A673 (cell line): ENCODE measurements at regions not wholly inside any gene's neighbourhood (a gene's known extent, or its start where the extent isn't known, plus 50 kb on each side); places are given as distances from the start of the nearest gene placed in this dataset.

Experiments
- BruUV-seq: library from RNA; stranded (reverse); fragments of 400-500 nt; replicated peaks from 2 replicates; lab custom pipeline; 2021; lab: Mats Ljungman, UMichigan
- CTCF ChIA-PET: fragments of 300-600 bp; sonication (Branson Sonifier 250); formaldehyde crosslinking; loops from one replicate; lab custom pipeline; 2022; ENCODE audit warnings: antibody characterized with exemption; lab: Charles Lee
- POLR2A ChIA-PET: fragments of 300-600 bp; sonication (Branson Sonifier 250); formaldehyde crosslinking; loops from one replicate; lab custom pipeline; 2022; ENCODE audit warnings: antibody characterized with exemption; ENCODE audit not compliant: low non-redundant PET; lab: Charles Lee
- DNase-seq: peaks from one replicate; pipeline ENCODE4 v3.0.0-alpha.2; 2015; ENCODE audit warnings: low spot score
- H3K27ac ChIP-seq: fragments of 200-600 bp; sonication (generic); 2 replicates; pipeline ENCODE4 v1.5.1; 2016; ENCODE audit warnings: mixed run types, low read depth, mild to moderate bottlenecking, mixed read lengths, antibody characterized with exemption, low read length; ENCODE audit not compliant: poor library complexity, severe bottlenecking
- H3K27me3 ChIP-seq: fragments of 200-600 bp; sonication (generic); replicated peaks from 2 replicates; pipeline ENCODE4 v1.6.1; 2017; ENCODE audit warnings: mixed run types, low read depth, mild to moderate bottlenecking, mixed read lengths, antibody characterized with exemption, low read length; ENCODE audit not compliant: insufficient read depth, poor library complexity
- H3K36me3 ChIP-seq: fragments of 200-600 bp; sonication (generic); 2 replicates; pipeline ENCODE4 v1.6.1; 2016; ENCODE audit warnings: mixed run types, mild to moderate bottlenecking, mixed read lengths, antibody characterized with exemption, low read length; ENCODE audit not compliant: insufficient read depth, poor library complexity, severe bottlenecking
- H3K4me1 ChIP-seq: fragments of 200-600 bp; sonication (generic); 2 replicates; pipeline ENCODE4 v1.6.1; 2017; ENCODE audit warnings: mixed run types, mild to moderate bottlenecking, mixed read lengths, antibody characterized with exemption, low read length; ENCODE audit not compliant: insufficient read depth, poor library complexity, severe bottlenecking
- H3K4me3 ChIP-seq: fragments of 200-600 bp; sonication (generic); 2 replicates; pipeline ENCODE4 v1.5.1; 2016; ENCODE audit warnings: low read depth, mixed run types, mild to moderate bottlenecking, mixed read lengths, low read length; ENCODE audit not compliant: poor library complexity, severe bottlenecking
- H3K9me3 ChIP-seq: fragments of 200-600 bp; sonication (generic); 2 replicates; pipeline ENCODE4 v1.6.1; 2016; ENCODE audit warnings: mixed run types, low read depth, mild to moderate bottlenecking, mixed read lengths, antibody characterized with exemption, low read length; ENCODE audit not compliant: poor library complexity, severe bottlenecking
- CTCF ChIP-seq: fragments of 300-800, 200-600 bp; sonication (generic); conservative IDR thresholded peaks from 2 replicates; pipeline ENCODE4 v1.5.1; 2017; ENCODE audit warnings: low read depth, mild to moderate bottlenecking, antibody characterized with exemption, low read length, moderate library complexity, mixed read lengths
- EZH2 ChIP-seq: fragments of 200-600 bp; sonication (generic); IDR thresholded peaks from 2 replicates; pipeline ENCODE4 v1.6.1; 2017; ENCODE audit warnings: borderline replicate concordance, low read depth, mild to moderate bottlenecking, mixed read lengths, antibody characterized with exemption, low read length; ENCODE audit not compliant: poor library complexity, severe bottlenecking
- intact Hi-C: fragments of 100-400 bp; cut with micrococcal nuclease; formaldehyde crosslinking; loops from one replicate; pipeline ENCODE4 v1.10.0; 2022; ENCODE audit not compliant: unreplicated experiment

DNA sequence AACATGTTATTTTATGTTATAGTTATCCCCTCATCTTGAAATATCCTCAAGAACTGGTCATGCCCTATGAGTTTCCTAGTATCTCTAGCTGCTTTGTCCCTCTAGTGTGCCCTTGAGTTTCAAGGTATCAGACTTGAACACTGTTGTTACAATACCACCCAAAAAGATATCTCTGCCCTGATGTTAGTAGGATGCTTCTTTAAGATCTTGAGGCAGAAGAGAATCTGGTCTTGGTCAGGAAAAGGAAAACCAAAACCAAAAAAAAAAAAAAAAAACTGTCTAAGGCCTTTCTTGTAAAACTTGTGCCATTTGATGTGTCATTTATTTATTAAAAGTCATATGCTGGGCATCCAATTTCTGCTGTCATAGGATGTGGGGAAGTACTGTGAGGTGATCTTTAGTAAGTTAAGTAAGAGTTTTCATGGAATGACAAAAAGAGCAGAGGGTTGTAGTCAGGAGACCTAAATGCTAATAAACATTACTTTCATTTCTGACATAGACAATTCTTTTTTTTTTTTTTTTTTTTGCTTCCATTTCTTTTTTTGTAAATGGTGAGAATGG, 229.7 kb downstream of the NECTIN3 start:
- intact Hi-C loops, result no loop called here
- ChIA-PET POLR2A (no interaction called here), CTCF (no interaction called here)
- H3K9me3 ChIP-seq, result no peaks in the 10 kb centered on the region
- H3K27ac ChIP-seq, result no peak overlapping the region
- no peak overlapping the region for H3K4me3 ChIP-seq
- no peak for TF ChIP-seq EZH2
- TF ChIP-seq CTCF, result no peak
- no TSS peak for BruUV-seq
- H3K36me3 ChIP-seq, result no peaks in the 10 kb centered on the region
- no peaks in the 10 kb centered on the region for H3K27me3 ChIP-seq
- no peak for DNase-seq
- no peaks in the 10 kb centered on the region for H3K4me1 ChIP-seq

DNA sequence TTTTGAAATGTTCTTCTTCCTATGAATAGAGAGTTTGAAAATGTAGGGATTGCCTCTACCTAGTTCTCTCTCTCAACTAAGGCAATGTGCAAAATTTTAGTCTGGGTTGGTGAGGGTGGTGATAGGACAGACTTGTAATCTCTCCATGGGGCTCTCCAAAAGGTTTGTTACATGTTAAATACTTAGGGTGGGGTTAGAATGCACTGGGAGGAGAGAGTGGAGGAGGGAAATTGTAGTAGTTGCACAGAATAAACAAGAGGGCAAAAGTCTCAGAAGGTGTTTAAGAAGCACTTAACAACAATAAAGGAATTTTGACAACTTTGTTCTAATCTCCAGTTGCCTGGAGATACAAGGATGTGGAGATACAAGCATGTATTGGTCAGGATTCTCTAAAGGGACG, 230.4 kb downstream of the NECTIN3 start:
- BruUV-seq, result no TSS peak
- Histone ChIP-seq H3K36me3 (no peaks in the 10 kb centered on the region), H3K27ac (no peak overlapping the region), H3K4me3 (no peak overlapping the region), H3K9me3 (no peaks in the 10 kb centered on the region), H3K27me3 (no peaks in the 10 kb centered on the region), H3K4me1 (no peaks in the 10 kb centered on the region)
- POLR2A ChIA-PET, result no interaction called here
- DNase-seq, result no peak
- CTCF ChIA-PET, result no interaction called here
- intact Hi-C loops, result no loop called here
- no peak for TF ChIP-seq CTCF
- TF ChIP-seq EZH2, result no peak

DNA sequence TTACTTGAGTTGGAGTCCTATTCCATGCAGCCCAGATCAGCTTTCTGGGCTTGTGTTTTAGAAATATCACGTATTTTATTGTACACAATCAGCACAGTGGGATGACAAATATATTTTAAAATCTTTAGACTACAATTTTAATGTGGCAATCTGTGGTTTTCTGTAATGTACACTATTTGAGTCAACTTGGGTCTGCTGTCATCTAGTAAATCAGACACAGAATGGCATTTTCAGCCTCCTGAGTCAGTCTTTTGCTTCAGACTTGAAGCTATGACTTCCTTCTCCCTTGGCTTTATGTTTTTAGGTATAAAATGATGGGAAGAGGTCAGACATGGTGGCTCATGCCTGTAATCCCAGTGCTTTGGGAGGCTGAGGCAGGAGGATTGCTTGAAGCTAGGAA, 232.1 kb downstream of the NECTIN3 start:
- Histone ChIP-seq H3K36me3 (no peaks in the 10 kb centered on the region), H3K9me3 (no peaks in the 10 kb centered on the region), H3K4me1 (no peaks in the 10 kb centered on the region), H3K27ac (no peak overlapping the region), H3K27me3 (no peaks in the 10 kb centered on the region), H3K4me3 (no peak overlapping the region)
- TF ChIP-seq EZH2, result no peak
- TF ChIP-seq CTCF, result no peak
- BruUV-seq, result no TSS peak
- ChIA-PET POLR2A (no interaction called here), CTCF (no interaction called here)
- intact Hi-C loops, result no loop called here
- DNase-seq, result no peak
